IMR-90 (cell line): ENCODE measurements at regions not wholly inside any gene's neighbourhood (a gene's known extent, or its start where the extent isn't known, plus 50 kb on each side); places are given as distances from the start of the nearest gene placed in this dataset.

ENCODE experiments used
- ATAC-seq: fragments of 200-7000 bp; cut with Tn5 transposase; 2 replicates; pipeline ENCODE4 v1.9.1; 2020; ENCODE audit warnings: low read depth, mild to moderate bottlenecking, moderate library complexity
- BruUV-seq: library from RNA; stranded (reverse); fragments of 400-500 nt; replicated peaks from 2 replicates; lab custom pipeline; 2021; lab: Mats Ljungman, UMichigan
- CTCF ChIA-PET: fragments of 300-600 bp; formaldehyde crosslinking; extraction: SDS; loops from one replicate; lab custom pipeline; 2021; ENCODE audit warnings: antibody characterized with exemption; lab: Yijun Ruan, JAX
- POLR2A ChIA-PET: fragments of 300-600 bp; sonication (Branson Sonifier 250); formaldehyde crosslinking; loops from one replicate; lab custom pipeline; 2022; ENCODE audit warnings: antibody characterized with exemption; ENCODE audit not compliant: unreplicated experiment; lab: Charles Lee
- DNase-seq: peaks from one replicate; pipeline ENCODE4 v3.0.0; 2013
- H2AFZ ChIP-seq: replicated peaks from 2 replicates; pipeline ENCODE3; 2013; ENCODE audit warnings: low read length, mild to moderate bottlenecking; ENCODE audit not compliant: poor library complexity
- H2AK5ac ChIP-seq: 2 replicates; pipeline ENCODE4 v1.6.1; 2013; ENCODE audit warnings: low read depth, low read length, inconsistent platforms
- H2AK9ac ChIP-seq: replicated peaks from 2 replicates; pipeline ENCODE3; 2013; ENCODE audit warnings: mild to moderate bottlenecking, low read depth, low read length, moderate library complexity; ENCODE audit not compliant: poor library complexity
- H2BK120ac ChIP-seq: 2 replicates; pipeline ENCODE4 v1.6.1; 2013; ENCODE audit warnings: low read depth, low read length, inconsistent platforms
- H2BK15ac ChIP-seq: 3 replicates; pipeline ENCODE4 v1.6.1; 2013; ENCODE audit warnings: low read depth, low read length, inconsistent platforms
- H2BK20ac ChIP-seq: 2 replicates; pipeline ENCODE4 v1.6.1; 2013; ENCODE audit warnings: low read depth, mild to moderate bottlenecking, inconsistent platforms, low read length, moderate library complexity
- H2BK5ac ChIP-seq: 2 replicates; pipeline ENCODE4 v1.6.1; 2013; ENCODE audit warnings: mild to moderate bottlenecking, low read depth, low read length, inconsistent platforms; ENCODE audit not compliant: poor library complexity, severe bottlenecking
- H3K14ac ChIP-seq: replicated peaks from 2 replicates; pipeline ENCODE4 v1.6.1; 2013; ENCODE audit warnings: low read depth, low read length, inconsistent platforms
- H3K18ac ChIP-seq: 2 replicates; pipeline ENCODE4 v1.6.1; 2013; ENCODE audit warnings: low read depth, low read length, control low read depth
- H3K23ac ChIP-seq: 2 replicates; pipeline ENCODE4 v1.6.1; 2013; ENCODE audit warnings: low read depth, low read length, inconsistent platforms
- H3K27ac ChIP-seq: 2 replicates; pipeline ENCODE4 v1.5.1; 2013; ENCODE audit warnings: mild to moderate bottlenecking, control low read depth, low read length; ENCODE audit not compliant: insufficient read depth
- H3K27me3 ChIP-seq: 2 replicates; pipeline ENCODE4 v1.6.1; 2013; ENCODE audit warnings: low read length; ENCODE audit not compliant: control insufficient read depth, insufficient read depth
- H3K36me3 ChIP-seq: 2 replicates; pipeline ENCODE4 v1.6.1; 2013; ENCODE audit warnings: low read length, mixed read lengths; ENCODE audit not compliant: control insufficient read depth, insufficient read depth
- H3K4ac ChIP-seq: 2 replicates; pipeline ENCODE4 v1.6.1; 2013; ENCODE audit warnings: low read depth, low read length, inconsistent platforms
- H3K4me1 ChIP-seq: 2 replicates; pipeline ENCODE4 v1.6.1; 2013; ENCODE audit warnings: low read length, mixed read lengths; ENCODE audit not compliant: control insufficient read depth, insufficient read depth
- H3K4me2 ChIP-seq: 2 replicates; pipeline ENCODE4 v1.6.1; 2013; ENCODE audit warnings: low read depth, mild to moderate bottlenecking, control low read depth, low read length, moderate library complexity
- H3K4me3 ChIP-seq: 2 replicates; pipeline ENCODE4 v1.5.1; 2013; ENCODE audit warnings: low read depth, mild to moderate bottlenecking, control low read depth, low read length, moderate library complexity; ENCODE audit not compliant: insufficient read depth
- H3K56ac ChIP-seq: 2 replicates; pipeline ENCODE4 v1.6.1; 2013; ENCODE audit warnings: low read length, inconsistent platforms; ENCODE audit not compliant: insufficient read depth; ENCODE audit errors: extremely low read depth
- H3K79me1 ChIP-seq, 2 experiments: 2 replicates each; pipeline ENCODE4 v1.6.1; 2013; ENCODE audit warnings: low read length in 2 of 2, inconsistent platforms in 1 of 2, low read depth in 1 of 2
- H3K9ac ChIP-seq: 2 replicates; pipeline ENCODE4 v1.6.1; 2013; ENCODE audit warnings: low read depth, low read length, control low read depth
- H3K9me1 ChIP-seq: 2 replicates; pipeline ENCODE4 v1.6.1; 2013; ENCODE audit warnings: low read length, inconsistent platforms; ENCODE audit not compliant: insufficient read depth
- H3K9me3 ChIP-seq: 2 replicates; pipeline ENCODE4 v1.6.1; 2013; ENCODE audit warnings: low read length; ENCODE audit not compliant: control insufficient read depth, insufficient read depth
- H4K20me1 ChIP-seq: 2 replicates; pipeline ENCODE4 v1.6.1; 2013; ENCODE audit warnings: low read length, inconsistent platforms; ENCODE audit not compliant: insufficient read depth
- H4K5ac ChIP-seq: 2 replicates; pipeline ENCODE4 v1.6.1; 2013; ENCODE audit warnings: mild to moderate bottlenecking, low read depth, low read length, control low read depth
- H4K8ac ChIP-seq, 2 experiments: 2 replicates each; pipeline ENCODE4 v1.6.1; 2013; ENCODE audit warnings: low read depth in 2 of 2, low read length in 2 of 2, control low read depth in 1 of 2, inconsistent platforms in 1 of 2
- H4K91ac ChIP-seq: 2 replicates; pipeline ENCODE4 v1.6.1; 2013; ENCODE audit warnings: low read depth, low read length, inconsistent platforms; ENCODE audit not compliant: insufficient read depth
- BHLHE40 ChIP-seq: fragments of 150-350 bp; IDR thresholded peaks from 2 replicates; pipeline ENCODE4 v1.6.1; 2016; ENCODE audit warnings: mild to moderate bottlenecking, low read depth, low read length
- CEBPB ChIP-seq: IDR thresholded peaks from 2 replicates; pipeline ENCODE4 v1.6.1; 2012; ENCODE audit warnings: low read depth, low read length, improper control_type of control experiment
- CHD1 ChIP-seq: IDR thresholded peaks from 2 replicates; pipeline ENCODE4 v1.6.1; 2012; ENCODE audit warnings: low read depth, low read length, improper control_type of control experiment
- ELK1 ChIP-seq: fragments of 150-350 bp; IDR thresholded peaks from 2 replicates; pipeline ENCODE4 v1.6.1; 2016; ENCODE audit warnings: low read depth, mild to moderate bottlenecking, low read length, moderate library complexity, borderline replicate concordance
- MXI1 ChIP-seq: IDR thresholded peaks from 2 replicates; pipeline ENCODE4 v1.6.1; 2012; ENCODE audit warnings: low read depth, mild to moderate bottlenecking, low read length, moderate library complexity, borderline replicate concordance
- NFE2L2 ChIP-seq: fragments of 150-350 bp; IDR thresholded peaks from 2 replicates; pipeline ENCODE4 v1.6.1; 2016; ENCODE audit warnings: low read depth, mild to moderate bottlenecking, low read length
- POLR2A ChIP-seq: IDR thresholded peaks from 2 replicates; pipeline ENCODE4 v1.6.1; 2012; ENCODE audit warnings: mild to moderate bottlenecking, low read depth, low read length
- RCOR1 ChIP-seq: IDR thresholded peaks from 2 replicates; pipeline ENCODE4 v1.6.1; 2012; ENCODE audit warnings: mild to moderate bottlenecking, low read length, improper control_type of control experiment; ENCODE audit not compliant: insufficient replicate concordance
- RFX5 ChIP-seq: IDR thresholded peaks from 2 replicates; pipeline ENCODE4 v1.8.0; 2012; ENCODE audit warnings: low read depth, mild to moderate bottlenecking, low read length, moderate library complexity
- USF2 ChIP-seq: fragments of 150-350 bp; IDR thresholded peaks from 2 replicates; pipeline ENCODE4 v1.6.1; 2017; ENCODE audit warnings: mild to moderate bottlenecking, antibody characterized with exemption, low read length, low read depth
- WGBS, 2 experiments: methylation state at CpG; one replicate each; pipeline versions ENCODE4 v1.1.5 to v1.1.7; 2013; ENCODE audit warnings: missing lambda C conversion rate in 2 of 2; ENCODE audit not compliant: insufficient read length in 1 of 2; ENCODE audit errors: extremely low coverage in 2 of 2; 5-methylcytosine and 5-hydroxymethylcytosine counted together
- dilution Hi-C: fragments of 300-500 bp; cut with HindIII; formaldehyde crosslinking; loops from one replicate; pipeline ENCODE4 v1.14.3; 2018; ENCODE audit warnings: low sequenced_read_pairs; ENCODE audit not compliant: unreplicated experiment
- in situ Hi-C: fragments of 300-500 bp; cut with MboI; formaldehyde crosslinking; loops from 3 replicates; pipeline ENCODE4 v1.14.3; 2019; ENCODE audit warnings: low sequenced_read_pairs, inconsistent platforms, mixed read lengths
- intact Hi-C: fragments of 100-400 bp; cut with micrococcal nuclease; formaldehyde crosslinking; loops from 2 replicates; pipeline ENCODE4 v1.10.0; 2022

GRCh38 chr16:26521626-26522025, 545.1 kb upstream of the C16orf82 start:
- Histone ChIP-seq H4K20me1 (no peaks in the 10 kb centered on the region), H3K4me3 (no peak overlapping the region), H3K27ac (no peak overlapping the region), H2BK120ac (no peak overlapping the region), H2AFZ (no peak overlapping the region), H4K5ac (no peak overlapping the region), H3K79me1 (no peaks in the 10 kb centered on the region), H2AK5ac (no peak overlapping the region), H3K36me3 (no peaks in the 10 kb centered on the region), H3K9me3 (peaks cover 8% of the 10 kb centered on the region), H3K23ac (no peak overlapping the region), H3K27me3 (no peaks in the 10 kb centered on the region), H3K56ac (no peak overlapping the region), H3K4ac (no peak overlapping the region), H3K14ac (no peak overlapping the region), H2BK5ac (no peak overlapping the region), H3K4me1 (no peaks in the 10 kb centered on the region), H4K91ac (no peak overlapping the region), H3K4me2 (no peak overlapping the region), H3K9me1 (no peaks in the 10 kb centered on the region), H3K18ac (no peak overlapping the region), H2BK15ac (no peak overlapping the region), H3K9ac (no peak overlapping the region), H2BK20ac (no peak overlapping the region), H4K8ac (no peak overlapping the region), H2AK9ac (no peak overlapping the region)
- CTCF ChIA-PET, result no interaction called here
- ATAC-seq (no peak), DNase-seq (no peak)
- WGBS, 2 experiments, result no CpG with 5 or more reads among the region's 4 CpGs
- TF ChIP-seq BHLHE40, result no peak
- no peak for TF ChIP-seq MXI1
- no peak for TF ChIP-seq NFE2L2
- no peak for TF ChIP-seq USF2
- TF ChIP-seq ELK1, result no peak
- no peak for TF ChIP-seq CHD1
- TF ChIP-seq CEBPB, result no peak
- no peak for TF ChIP-seq RCOR1
- no peak for TF ChIP-seq RFX5
- no peak for TF ChIP-seq POLR2A
- no TSS peak for BruUV-seq
- intact Hi-C loops (no loop called here), in situ Hi-C loops (no loop called here), dilution Hi-C loops (no loop called here)
- POLR2A ChIA-PET, result no interaction called here
